Spleen (tissue), 7 donors: ENCODE measurements at regions not wholly inside any gene's neighbourhood (a gene's known extent, or its start where the extent isn't known, plus 50 kb on each side); places are given as distances from the start of the nearest gene placed in this dataset.

Experiments used
- CTCF ChIP-seq, 11 experiments: fragments of 200-600 bp in 7 of 11; fragments of 450-650 bp in 4 of 11; sonication (generic) in 4 of 11; IDR thresholded peaks in 8 of 11; conservative IDR thresholded peaks in 3 of 11; 1 replicate in 7 of 11; 2 replicates in 4 of 11; pipeline versions ENCODE4 v1.4.0 to v1.8.0; 2016 to 2021; ENCODE audit warnings: antibody characterized with exemption in 11 of 11, inconsistent platforms in 4 of 11, mild to moderate bottlenecking in 1 of 11
- POLR2A ChIP-seq, 3 donors: fragments of 450-650 bp; IDR thresholded peaks; one replicate each; pipeline ENCODE4 v1.5.1; 2017; ENCODE audit warnings: antibody characterized with exemption in 3 of 3, mild to moderate bottlenecking in 1 of 3
- POLR2AphosphoS5 ChIP-seq, 3 donors: sonication (generic); formaldehyde crosslinking; IDR thresholded peaks; one replicate each; pipeline ENCODE4 v1.5.1; 2017; ENCODE audit warnings: antibody characterized with exemption in 3 of 3
- donor health status: DM: no; HTN: no; CAD: no; lungs with moderate emphysema.
- donor health status: DM: no; HTN: no; CAD: no.
- donor health status: DM: no; HTN: no; CAD: no.

- TF ChIP-seq CTCF (IDR thresholded peaks at IDR 0.05 in 8 of 11, conservative IDR thresholded peaks at IDR 0.05 in 3 of 11) = no peak
- TF ChIP-seq POLR2A (IDR thresholded peaks at IDR 0.05) = no peak
- no peak for TF ChIP-seq POLR2AphosphoS5 (IDR thresholded peaks at IDR 0.05)
Measured at GRCh38 chr16:79869304-79870015, 268.9 kb upstream of the MAF start.
